CD4-positive, alpha-beta T cell (primary cell): ENCODE measurements at regions not wholly inside any gene's neighbourhood (a gene's known extent, or its start where the extent isn't known, plus 50 kb on each side); places are given as distances from the start of the nearest gene placed in this dataset.

Experiments used
- ATAC-seq: fragments of 200-7000 bp; cut with Tn5 transposase; one replicate; pipeline ENCODE4 v1.10.0; 2022; ENCODE audit warnings: mild to moderate bottlenecking; ENCODE audit not compliant: poor library complexity
- CTCF ChIA-PET: fragments of 350-600 bp; sonication (Branson Sonifier 250); formaldehyde crosslinking; loops from one replicate; lab custom pipeline; 2021; ENCODE audit warnings: antibody characterized with exemption, inconsistent platforms; lab: Charles Lee
- POLR2A ChIA-PET: fragments of 350-600 bp; sonication (Branson Sonifier 250); formaldehyde crosslinking; loops from one replicate; lab custom pipeline; 2021; ENCODE audit warnings: antibody characterized with exemption, inconsistent platforms; lab: Charles Lee
- DNase-seq, 14 experiments: peaks; one replicate each; pipeline ENCODE4 v3.0.0-alpha.2; 2013 to 2020; ENCODE audit warnings: mixed read lengths in 2 of 14
- H3K27ac ChIP-seq, 2 donors: one replicate each; pipeline versions ENCODE4 v1.5.1 to v1.7.0; 2013; ENCODE audit warnings: low read length in 2 of 2, low read depth in 1 of 2, mild to moderate bottlenecking in 1 of 2
- H3K27me3 ChIP-seq, 2 experiments: 1 replicate in 1 of 2; 2 replicates in 1 of 2; pipeline versions ENCODE4 v1.6.1 to v1.7.0; 2013; ENCODE audit warnings: low read length in 2 of 2, control low read depth in 1 of 2, mild to moderate bottlenecking in 1 of 2, moderate library complexity in 1 of 2; ENCODE audit not compliant: insufficient read depth in 2 of 2, control insufficient read depth in 1 of 2
- H3K36me3 ChIP-seq: one replicate; pipeline ENCODE4 v1.6.1; 2013; ENCODE audit warnings: low read length, control low read depth; ENCODE audit not compliant: insufficient read depth
- H3K4me1 ChIP-seq: one replicate; pipeline ENCODE4 v1.6.1; 2013; ENCODE audit warnings: low read length, control low read depth; ENCODE audit not compliant: insufficient read depth
- H3K4me3 ChIP-seq: one replicate; pipeline ENCODE4 v1.5.1; 2013; ENCODE audit warnings: mild to moderate bottlenecking, low read length, moderate library complexity
- H3K9me3 ChIP-seq, 2 experiments: 1 replicate in 1 of 2; 2 replicates in 1 of 2; pipeline versions ENCODE4 v1.6.1 to v1.7.0; 2013; ENCODE audit warnings: low read length in 2 of 2, mild to moderate bottlenecking in 2 of 2, control low read depth in 1 of 2, moderate library complexity in 1 of 2; ENCODE audit not compliant: control insufficient read depth in 1 of 2, insufficient read depth in 1 of 2
- H3K27ac Mint-ChIP-seq: one replicate; pipeline ENCODE4 v1.8.0; 2020; ENCODE audit warnings: mixed read lengths
- H3K27me3 Mint-ChIP-seq: one replicate; pipeline ENCODE4 v1.8.0; 2021; ENCODE audit warnings: mixed read lengths
- H3K36me3 Mint-ChIP-seq: one replicate; pipeline ENCODE4 v1.8.0; 2021; ENCODE audit warnings: low read depth, mixed read lengths
- H3K4me1 Mint-ChIP-seq: one replicate; pipeline ENCODE4 v1.8.0; 2021; ENCODE audit warnings: low read depth, mixed read lengths
- H3K4me3 Mint-ChIP-seq: one replicate; pipeline ENCODE4 v1.8.0; 2020; ENCODE audit warnings: mild to moderate bottlenecking, mixed read lengths
- H3K9me3 Mint-ChIP-seq: one replicate; pipeline ENCODE4 v1.8.0; 2020; ENCODE audit warnings: mixed read lengths
- intact Hi-C, 2 experiments: fragments of 100-400 bp; cut with DNase I in 1 of 2; cut with micrococcal nuclease in 1 of 2; formaldehyde crosslinking; loops; one replicate each; pipeline versions ENCODE4 v1.15.1 to v1.9.0; 2023 to 2025; cut with DNase I, micrococcal nuclease
- TF ChIP-seq, protein P1 (sequence below): fragments of 200-600 bp; IDR thresholded peaks from one replicate; pipeline ENCODE4 v1.8.0; 2022; ENCODE audit warnings: antibody characterized with exemption, mild to moderate bottlenecking

DNA sequence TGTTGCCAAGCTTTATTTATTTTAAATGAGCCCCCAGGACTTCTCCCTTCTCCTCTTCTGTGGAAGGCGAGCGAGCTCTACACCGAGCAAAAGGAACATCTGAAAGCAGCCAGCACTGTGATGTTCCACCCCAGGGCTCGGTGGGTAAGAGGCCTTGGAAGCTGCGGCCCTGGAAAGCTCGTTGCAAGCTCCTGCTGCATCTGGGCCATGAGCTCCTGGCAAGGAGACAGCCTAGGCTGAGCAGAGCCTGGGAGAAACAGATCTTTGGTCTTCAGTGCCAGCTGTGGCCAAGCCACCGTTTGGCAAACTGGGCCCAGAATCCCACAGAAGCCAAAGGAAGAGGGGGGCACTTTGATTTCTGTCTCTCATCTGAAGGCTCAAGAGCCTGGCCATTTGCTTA, 114.1 kb downstream of the ENGASE start:
- peaks cover 44 to 69% of the 10 kb centered on the region in 2 experiments for H3K27me3 ChIP-seq
- no peak overlapping the region for H3K4me3 Mint-ChIP-seq
- ATAC-seq = no peak
- H3K9me3 Mint-ChIP-seq = no peaks in the 10 kb centered on the region
- H3K4me1 Mint-ChIP-seq = no peaks in the 10 kb centered on the region
- no peak for DNase-seq
- no peak overlapping the region for H3K4me3 ChIP-seq
- peaks cover 2% of the 10 kb centered on the region for H3K4me1 ChIP-seq
- no peaks in the 10 kb centered on the region for H3K36me3 Mint-ChIP-seq
- ChIA-PET POLR2A (no interaction called here), CTCF (interaction anchor here (1.1 kb wide), 1 partner anchor 128 kb away, joined by 3 read pairs; no protein-coding TSS in a partner anchor)
- H3K36me3 ChIP-seq = no peaks in the 10 kb centered on the region
- H3K27ac ChIP-seq = no peak overlapping the region
- TF ChIP-seq, protein P1, sequence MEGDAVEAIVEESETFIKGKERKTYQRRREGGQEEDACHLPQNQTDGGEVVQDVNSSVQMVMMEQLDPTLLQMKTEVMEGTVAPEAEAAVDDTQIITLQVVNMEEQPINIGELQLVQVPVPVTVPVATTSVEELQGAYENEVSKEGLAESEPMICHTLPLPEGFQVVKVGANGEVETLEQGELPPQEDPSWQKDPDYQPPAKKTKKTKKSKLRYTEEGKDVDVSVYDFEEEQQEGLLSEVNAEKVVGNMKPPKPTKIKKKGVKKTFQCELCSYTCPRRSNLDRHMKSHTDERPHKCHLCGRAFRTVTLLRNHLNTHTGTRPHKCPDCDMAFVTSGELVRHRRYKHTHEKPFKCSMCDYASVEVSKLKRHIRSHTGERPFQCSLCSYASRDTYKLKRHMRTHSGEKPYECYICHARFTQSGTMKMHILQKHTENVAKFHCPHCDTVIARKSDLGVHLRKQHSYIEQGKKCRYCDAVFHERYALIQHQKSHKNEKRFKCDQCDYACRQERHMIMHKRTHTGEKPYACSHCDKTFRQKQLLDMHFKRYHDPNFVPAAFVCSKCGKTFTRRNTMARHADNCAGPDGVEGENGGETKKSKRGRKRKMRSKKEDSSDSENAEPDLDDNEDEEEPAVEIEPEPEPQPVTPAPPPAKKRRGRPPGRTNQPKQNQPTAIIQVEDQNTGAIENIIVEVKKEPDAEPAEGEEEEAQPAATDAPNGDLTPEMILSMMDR = no peak
- peaks cover 0 to 15% of the 10 kb centered on the region in 2 experiments for H3K9me3 ChIP-seq
- intact Hi-C loops = no loop called here
- peaks cover 79% of the 10 kb centered on the region for H3K27me3 Mint-ChIP-seq
- H3K27ac Mint-ChIP-seq = no peak overlapping the region

DNA sequence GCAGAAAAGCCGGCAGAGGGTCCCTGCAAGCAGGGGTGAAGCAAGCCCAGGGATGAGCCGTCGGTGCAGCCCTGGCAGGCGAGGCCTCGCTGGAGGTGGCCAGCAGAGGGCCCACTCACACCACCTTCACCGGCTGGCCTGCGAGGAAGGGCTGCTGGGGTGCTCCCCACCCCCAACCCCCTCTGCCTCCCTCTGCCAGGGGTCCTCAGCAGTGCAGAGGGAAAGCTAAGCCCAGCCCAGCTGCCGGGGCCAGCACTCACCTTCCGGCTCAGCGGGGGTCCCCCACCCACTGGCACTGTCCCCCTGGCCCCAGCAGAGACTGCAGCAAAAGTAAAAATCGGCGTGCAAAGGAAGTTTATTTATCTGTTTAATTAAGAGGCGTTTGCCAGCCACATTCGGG, 113.4 kb downstream of the ENGASE start:
- Histone ChIP-seq H3K4me1 (peaks cover 4% of the 10 kb centered on the region), H3K9me3 (peaks cover 0 to 14% of the 10 kb centered on the region in 2 experiments), H3K4me3 (no peak overlapping the region), H3K27ac (no peak overlapping the region), H3K27me3 (peaks cover 44 to 73% of the 10 kb centered on the region in 2 experiments), H3K36me3 (no peaks in the 10 kb centered on the region)
- TF ChIP-seq, protein P1 = no peak
- intact Hi-C loops = no loop called here
- Mint-ChIP-seq H3K4me3 (no peak overlapping the region), H3K27ac (no peak overlapping the region), H3K4me1 (no peaks in the 10 kb centered on the region), H3K36me3 (no peaks in the 10 kb centered on the region), H3K27me3 (peaks cover 77% of the 10 kb centered on the region), H3K9me3 (no peaks in the 10 kb centered on the region)
- ChIA-PET POLR2A (no interaction called here), CTCF (no interaction called here)
- DNase-seq (no peak), ATAC-seq (no peak)

DNA sequence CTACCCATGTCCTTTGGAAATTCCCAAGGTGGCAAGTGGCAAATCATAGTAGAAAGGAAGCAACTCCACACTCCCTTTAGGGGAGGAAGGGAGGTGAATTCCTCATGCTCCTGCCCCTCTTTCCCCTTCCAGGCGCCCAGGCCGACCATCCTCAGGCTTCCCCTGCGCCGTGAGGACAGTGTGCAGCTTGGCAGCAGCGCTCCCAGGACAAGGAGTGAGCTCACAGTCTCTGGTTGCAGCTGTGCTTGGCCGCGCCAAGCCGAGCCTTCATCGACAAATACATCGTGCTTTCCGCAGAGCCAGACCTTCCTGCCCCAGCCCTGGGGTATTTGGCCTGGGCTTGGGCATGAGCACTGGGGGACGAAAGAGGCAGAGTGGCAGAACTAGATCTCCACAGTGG, 112.6 kb downstream of the ENGASE start:
- Mint-ChIP-seq H3K9me3 (no peaks in the 10 kb centered on the region), H3K27me3 (peaks cover 69% of the 10 kb centered on the region)
- intact Hi-C loops = no loop called here

More for the DNA sequence above, 112.6 kb downstream of the ENGASE start:
- H3K27ac Mint-ChIP-seq = no peak overlapping the region
- TF ChIP-seq, protein P1 = no peak
- POLR2A ChIA-PET = no interaction called here
- no peaks in the 10 kb centered on the region for H3K4me1 Mint-ChIP-seq
- Histone ChIP-seq H3K36me3 (no peaks in the 10 kb centered on the region), H3K27ac (no peak overlapping the region), H3K9me3 (peaks cover 0 to 7% of the 10 kb centered on the region in 2 experiments), H3K4me1 (peaks cover 4% of the 10 kb centered on the region), H3K4me3 (no peak overlapping the region), H3K27me3 (peaks cover 37 to 67% of the 10 kb centered on the region in 2 experiments)
- no peaks in the 10 kb centered on the region for H3K36me3 Mint-ChIP-seq
- H3K4me3 Mint-ChIP-seq = no peak overlapping the region
- CTCF ChIA-PET = no interaction called here
- no peak for DNase-seq
- no peak for ATAC-seq
